ENCODE measurements at regions not wholly inside any gene's neighbourhood (a gene's known extent, or its start where the extent isn't known, plus 50 kb on each side); places are given as distances from the start of the nearest gene placed in this dataset.

DNA sequence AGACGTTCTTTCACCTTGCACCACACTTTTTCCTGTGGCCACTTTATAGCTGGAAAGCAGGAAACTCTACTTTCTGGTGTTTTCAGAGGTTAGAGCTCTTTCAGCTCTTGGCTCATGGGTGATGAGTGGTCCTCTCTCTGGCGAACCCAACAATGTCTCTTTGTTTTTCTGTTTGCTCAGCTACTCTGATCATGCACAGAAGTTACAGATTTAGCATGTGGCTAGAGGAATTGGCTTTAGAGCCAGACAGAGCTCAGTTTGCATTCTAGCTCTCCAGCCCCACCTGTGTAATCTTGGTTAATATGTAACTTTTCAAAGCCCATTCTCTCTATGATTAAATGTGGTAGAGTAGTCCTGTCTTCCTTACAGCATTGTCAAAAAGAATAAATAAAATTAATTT is 225.2 kb downstream of the HAPSTR1 start:
- ATAC-seq (ENCODE audit: insufficient read depth, low read depth) (no peak), DNase-seq (no peak)
- Histone ChIP-seq H3K27me3 (ENCODE audit: insufficient read depth, low read length, poor library complexity) (no peaks in the 10 kb centered on the region), H3K4me2 (ENCODE audit: insufficient read depth, low read length) (no peak overlapping the region), H3K4me3 (ENCODE audit: low read depth in 1 of 2, low read length in 2 of 2) (no peak overlapping the region), H3K27ac (ENCODE audit: low read length) (no peak overlapping the region), H2AFZ (ENCODE audit: low read depth, low read length) (no peak overlapping the region), H3K9ac (ENCODE audit: low read depth, low read length) (no peak overlapping the region), H3K79me2 (ENCODE audit: insufficient read depth, low read length) (no peaks in the 10 kb centered on the region), H3K9me3 (ENCODE audit: insufficient read depth, low read length, severe bottlenecking) (no peaks in the 10 kb centered on the region), H4K20me1 (ENCODE audit: insufficient read depth, low read length) (no peaks in the 10 kb centered on the region), H3K4me1 (ENCODE audit: insufficient read depth, low read length) (no peaks in the 10 kb centered on the region), H3K36me3 (ENCODE audit: insufficient read depth, low read length) (no peaks in the 10 kb centered on the region)
- no peak for TF ChIP-seq EZH2 (IDR thresholded peaks at IDR 0.05; ENCODE audit: borderline replicate concordance, low read depth, low read length, severe bottlenecking)
- TF ChIP-seq, protein P1, sequence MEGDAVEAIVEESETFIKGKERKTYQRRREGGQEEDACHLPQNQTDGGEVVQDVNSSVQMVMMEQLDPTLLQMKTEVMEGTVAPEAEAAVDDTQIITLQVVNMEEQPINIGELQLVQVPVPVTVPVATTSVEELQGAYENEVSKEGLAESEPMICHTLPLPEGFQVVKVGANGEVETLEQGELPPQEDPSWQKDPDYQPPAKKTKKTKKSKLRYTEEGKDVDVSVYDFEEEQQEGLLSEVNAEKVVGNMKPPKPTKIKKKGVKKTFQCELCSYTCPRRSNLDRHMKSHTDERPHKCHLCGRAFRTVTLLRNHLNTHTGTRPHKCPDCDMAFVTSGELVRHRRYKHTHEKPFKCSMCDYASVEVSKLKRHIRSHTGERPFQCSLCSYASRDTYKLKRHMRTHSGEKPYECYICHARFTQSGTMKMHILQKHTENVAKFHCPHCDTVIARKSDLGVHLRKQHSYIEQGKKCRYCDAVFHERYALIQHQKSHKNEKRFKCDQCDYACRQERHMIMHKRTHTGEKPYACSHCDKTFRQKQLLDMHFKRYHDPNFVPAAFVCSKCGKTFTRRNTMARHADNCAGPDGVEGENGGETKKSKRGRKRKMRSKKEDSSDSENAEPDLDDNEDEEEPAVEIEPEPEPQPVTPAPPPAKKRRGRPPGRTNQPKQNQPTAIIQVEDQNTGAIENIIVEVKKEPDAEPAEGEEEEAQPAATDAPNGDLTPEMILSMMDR (IDR thresholded peaks at IDR 0.05; ENCODE audit: borderline replicate concordance, extremely low read depth, low read length, poor library complexity, severe bottlenecking) = no peak

DNA sequence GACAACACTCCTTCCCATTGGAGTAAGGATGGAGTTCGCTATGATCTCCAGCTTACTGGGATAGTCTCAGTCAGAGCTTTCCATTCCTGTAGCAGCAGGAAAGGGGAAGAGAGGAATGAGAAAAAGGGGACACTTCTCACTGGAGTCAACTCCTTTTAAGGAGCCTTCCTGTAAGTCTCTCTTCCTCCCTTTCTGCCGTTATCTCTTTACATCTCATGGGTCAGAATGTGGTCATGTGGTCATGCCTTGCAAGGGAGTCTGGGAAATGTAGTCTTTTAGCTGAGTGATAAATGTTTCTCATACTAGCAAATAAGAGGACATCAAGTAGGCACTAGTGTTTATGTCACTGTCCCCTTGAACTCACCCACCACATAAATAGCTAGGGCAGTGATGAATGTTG is 227.3 kb downstream of the HAPSTR1 start:
- H4K20me1 ChIP-seq (ENCODE audit: insufficient read depth, low read length) = no peaks in the 10 kb centered on the region

DNA sequence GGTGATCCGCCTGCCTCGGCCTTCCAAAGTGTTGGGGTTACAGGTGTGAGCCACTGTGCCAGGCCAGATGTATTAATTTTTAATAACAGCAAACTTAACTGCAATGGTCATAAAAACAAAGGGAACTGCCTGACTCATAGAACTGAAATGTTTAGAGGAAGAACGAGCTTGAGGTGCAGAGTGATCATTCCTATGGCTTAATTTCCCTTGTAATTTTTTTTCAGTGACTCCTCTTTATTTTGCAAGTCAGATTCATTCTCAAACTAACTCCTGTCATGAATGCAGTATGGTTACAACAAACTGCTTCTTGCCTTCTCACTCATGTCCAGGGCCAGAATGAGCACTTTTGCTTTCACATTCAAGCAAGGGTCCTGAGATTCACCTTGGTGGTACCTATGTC is 231.3 kb downstream of the HAPSTR1 start:
- no peak for ATAC-seq (ENCODE audit: insufficient read depth, low read depth)
- no peak overlapping the region for H3K4me2 ChIP-seq (ENCODE audit: insufficient read depth, low read length)

More for the DNA sequence above, 227.3 kb downstream of the HAPSTR1 start:
- DNase-seq = no peak
- Histone ChIP-seq H3K4me2 (ENCODE audit: insufficient read depth, low read length) (no peak overlapping the region), H2AFZ (ENCODE audit: low read depth, low read length) (no peak overlapping the region), H3K4me3 (ENCODE audit: low read depth in 1 of 2, low read length in 2 of 2) (no peak overlapping the region), H3K36me3 (ENCODE audit: insufficient read depth, low read length) (no peaks in the 10 kb centered on the region), H3K27me3 (ENCODE audit: insufficient read depth, low read length, poor library complexity) (no peaks in the 10 kb centered on the region), H3K9me3 (ENCODE audit: insufficient read depth, low read length, severe bottlenecking) (no peaks in the 10 kb centered on the region), H3K79me2 (ENCODE audit: insufficient read depth, low read length) (no peaks in the 10 kb centered on the region), H3K9ac (ENCODE audit: low read depth, low read length) (no peak overlapping the region), H3K27ac (ENCODE audit: low read length) (no peak overlapping the region), H3K4me1 (ENCODE audit: insufficient read depth, low read length) (no peaks in the 10 kb centered on the region)
- TF ChIP-seq EZH2 (IDR thresholded peaks at IDR 0.05; ENCODE audit: borderline replicate concordance, low read depth, low read length, severe bottlenecking) = no peak
- TF ChIP-seq, protein P1 (IDR thresholded peaks at IDR 0.05; ENCODE audit: borderline replicate concordance, extremely low read depth, low read length, poor library complexity, severe bottlenecking) = no peak
- no peak for ATAC-seq (ENCODE audit: insufficient read depth, low read depth)

More for the DNA sequence above, 231.3 kb downstream of the HAPSTR1 start:
- H3K36me3 ChIP-seq (ENCODE audit: insufficient read depth, low read length) = no peaks in the 10 kb centered on the region
- H3K27ac ChIP-seq (ENCODE audit: low read length) = no peak overlapping the region
- H2AFZ ChIP-seq (ENCODE audit: low read depth, low read length) = no peak overlapping the region
- no peak for DNase-seq
- no peak for TF ChIP-seq EZH2 (IDR thresholded peaks at IDR 0.05; ENCODE audit: borderline replicate concordance, low read depth, low read length, severe bottlenecking)
- TF ChIP-seq, protein P1 (IDR thresholded peaks at IDR 0.05; ENCODE audit: borderline replicate concordance, extremely low read depth, low read length, poor library complexity, severe bottlenecking) = no peak
- H3K4me1 ChIP-seq (ENCODE audit: insufficient read depth, low read length) = no peaks in the 10 kb centered on the region
- no peaks in the 10 kb centered on the region for H3K27me3 ChIP-seq (ENCODE audit: insufficient read depth, low read length, poor library complexity)
- H3K9me3 ChIP-seq (ENCODE audit: insufficient read depth, low read length, severe bottlenecking) = no peaks in the 10 kb centered on the region
- H3K4me3 ChIP-seq (ENCODE audit: low read depth in 1 of 2, low read length in 2 of 2) = no peak overlapping the region
- H4K20me1 ChIP-seq (ENCODE audit: insufficient read depth, low read length) = no peaks in the 10 kb centered on the region
- no peaks in the 10 kb centered on the region for H3K79me2 ChIP-seq (ENCODE audit: insufficient read depth, low read length)
- no peak overlapping the region for H3K9ac ChIP-seq (ENCODE audit: low read depth, low read length)

All from DND-41 (cell line).